GM18870 (cell line): ENCODE measurements at regions not wholly inside any gene's neighbourhood (a gene's known extent, or its start where the extent isn't known, plus 50 kb on each side); places are given as distances from the start of the nearest gene placed in this dataset.
A peak's percentile ranks its signal among the peaks of the same experiment; 100 is the strongest.

Source experiments
- ATAC-seq: cut with Tn5 transposase; IDR thresholded peaks from one replicate; pipeline ENCODE4 v1.9.1; 2021; ENCODE audit warnings: moderate library complexity; ENCODE audit not compliant: unreplicated experiment

- ATAC-seq: no peak
These were observed 59.8 kb upstream of the FHIT start for GRCh38 chr3:61311044-61311443.

- no peak for ATAC-seq
These were observed 64.6 kb upstream of the FHIT start for GRCh38 chr3:61315871-61316270.

GRCh38 chr3:61323094-61323493, 71.8 kb upstream of the FHIT start:
- ATAC-seq: no peak

- ATAC-seq: no peak
These were observed 80.8 kb upstream of the FHIT start for GRCh38 chr3:61331929-61332552.

- ATAC-seq: no peak
These were observed 82.1 kb upstream of the FHIT start for GRCh38 chr3:61333192-61333961.

- ATAC-seq: no peak
These were observed 83.5 kb upstream of the FHIT start for GRCh38 chr3:61334783-61335182.

GRCh38 chr3:61340931-61341461, 89.7 kb upstream of the FHIT start:
- ATAC-seq: no peak

- ATAC-seq: no peak
These were observed 92.3 kb upstream of the FHIT start for GRCh38 chr3:61343543-61343942.

GRCh38 chr3:61345020-61345419, 93.8 kb upstream of the FHIT start:
- ATAC-seq: no peak

- no peak for ATAC-seq
These were observed 96.7 kb upstream of the FHIT start for GRCh38 chr3:61347981-61348380.

- no peak for ATAC-seq
These were observed 98.5 kb upstream of the FHIT start for GRCh38 chr3:61349717-61350116.

GRCh38 chr3:61350782-61351309, 99.6 kb upstream of the FHIT start:
- ATAC-seq: no peak

- no peak for ATAC-seq
These were observed 101.1 kb upstream of the FHIT start for GRCh38 chr3:61352306-61352705.

- ATAC-seq: no peak
These were observed 102.1 kb upstream of the FHIT start for GRCh38 chr3:61353382-61353781.

GRCh38 chr3:61354604-61355003, 103.4 kb upstream of the FHIT start:
- ATAC-seq: peak; percentile 39

GRCh38 chr3:61356685-61357084, 105.4 kb upstream of the FHIT start:
- ATAC-seq: no peak

- ATAC-seq: no peak
These were observed 106.7 kb upstream of the FHIT start for GRCh38 chr3:61357902-61358301.

GRCh38 chr3:61358364-61358763, 107.1 kb upstream of the FHIT start:
- ATAC-seq: peak; percentile 97

- no peak for ATAC-seq
These were observed 109.2 kb upstream of the FHIT start for GRCh38 chr3:61360297-61360965.

- ATAC-seq: no peak
These were observed 118.4 kb upstream of the FHIT start for GRCh38 chr3:61369678-61370077.

GRCh38 chr3:61371123-61371522, 119.9 kb upstream of the FHIT start:
- peak; percentile 64 for ATAC-seq

GRCh38 chr3:61372723-61373122, 121.5 kb upstream of the FHIT start:
- no peak for ATAC-seq
